ENCODE measurements at regions not wholly inside any gene's neighbourhood (a gene's known extent, or its start where the extent isn't known, plus 50 kb on each side); places are given as distances from the start of the nearest gene placed in this dataset.

- TF ChIP-seq CTCF (IDR thresholded peaks at IDR 0.05; ENCODE audit: low read length), result no peak
- TF ChIP-seq EZH2phosphoT487 (IDR thresholded peaks at IDR 0.05; ENCODE audit: low read length), result no peak
- TF ChIP-seq EZH2 (optimal IDR thresholded peaks at IDR 0.05; ENCODE audit: low read depth, low read length), result no peak
These were observed 84.5 kb upstream of the GPM6B start for GRCh38 chrX:13901354-13901753.

Measured in MM.1S (cell line).